ENCODE measurements at regions not wholly inside any gene's neighbourhood (a gene's known extent, or its start where the extent isn't known, plus 50 kb on each side); places are given as distances from the start of the nearest gene placed in this dataset.

- DNase-seq = no peak
These were observed 462.9 kb downstream of the WDR72 start for GRCh38 chr15:53296603-53297002.

GRCh38 chr15:53295574-53295973 lies 463.9 kb downstream of the WDR72 start:
- DNase-seq = no peak

DNA sequence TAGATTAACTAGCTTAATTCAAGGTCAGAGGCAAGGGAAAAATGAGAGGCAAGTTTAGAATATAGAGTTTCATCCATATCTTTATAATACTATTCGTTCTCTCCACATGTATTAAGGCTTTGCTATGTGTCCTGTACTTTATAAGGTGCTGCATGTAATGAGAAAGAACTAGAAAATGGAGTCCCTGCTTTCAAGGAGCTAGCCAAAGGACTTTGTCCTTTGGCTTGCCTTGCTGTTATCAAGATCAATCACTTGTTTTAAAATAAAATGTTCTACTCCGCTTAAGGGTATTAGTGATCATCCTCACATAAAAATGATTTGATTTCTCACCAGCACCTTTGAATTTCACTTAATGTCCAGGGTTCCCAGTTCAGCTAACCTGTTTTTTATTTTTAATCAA lies 470.9 kb downstream of the WDR72 start:
- DNase-seq = no peak

DNA sequence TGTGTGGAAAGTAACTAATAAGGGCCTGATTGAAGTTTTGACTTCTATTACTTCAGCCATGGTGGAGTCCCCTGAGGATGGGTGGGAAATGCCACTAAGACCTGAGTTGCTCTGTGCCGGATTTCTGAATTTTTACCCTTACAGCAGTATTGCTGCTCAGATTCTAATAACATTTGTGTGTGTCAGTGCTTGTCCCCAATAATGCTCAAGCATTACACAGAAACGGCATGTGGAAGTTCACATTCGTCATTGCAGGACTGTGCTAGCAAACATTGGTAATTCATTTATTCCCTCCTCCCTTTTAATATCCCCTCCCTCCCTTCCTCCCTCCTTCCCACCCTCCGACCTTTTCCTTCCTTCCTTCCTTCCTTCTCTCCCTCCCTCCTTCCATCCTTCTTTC lies 484.5 kb upstream of the ONECUT1 start:
- no peak for DNase-seq

GRCh38 chr15:53272116-53272515 lies 482.0 kb upstream of the ONECUT1 start:
- DNase-seq = no peak

GRCh38 chr15:53266176-53266575 lies 476.0 kb upstream of the ONECUT1 start:
- DNase-seq = no peak

GRCh38 chr15:53260647-53261046 lies 470.5 kb upstream of the ONECUT1 start:
- DNase-seq = no peak

GRCh38 chr15:53256457-53256856 lies 466.3 kb upstream of the ONECUT1 start:
- DNase-seq = no peak

- no peak for DNase-seq
These were observed 465.9 kb upstream of the ONECUT1 start for GRCh38 chr15:53256043-53256442.

- no peak for DNase-seq
These were observed 461.9 kb upstream of the ONECUT1 start for GRCh38 chr15:53251996-53252395.

GRCh38 chr15:53251523-53251922 lies 461.4 kb upstream of the ONECUT1 start:
- DNase-seq = no peak

- no peak for DNase-seq
These were observed 457.0 kb upstream of the ONECUT1 start for GRCh38 chr15:53247041-53247708.

DNA sequence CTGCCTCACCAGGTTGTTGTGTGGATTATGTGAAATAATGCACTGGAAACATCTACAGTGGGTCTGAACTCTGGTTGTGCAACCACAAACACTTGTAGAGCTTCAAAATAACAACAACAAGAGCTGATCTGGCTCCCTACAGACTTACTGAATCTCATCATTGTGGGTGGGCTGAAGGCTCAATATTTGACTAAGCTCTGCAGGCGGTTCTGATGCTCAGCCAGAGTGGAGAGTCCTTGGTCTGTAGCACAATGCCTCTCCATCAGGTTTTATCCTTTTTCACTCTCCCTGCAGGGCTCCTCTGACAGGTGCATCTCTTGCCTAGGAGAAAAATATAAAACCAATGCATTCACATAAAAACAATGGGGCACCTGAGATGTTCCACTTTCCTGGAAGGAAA lies 456.3 kb upstream of the ONECUT1 start:
- no peak for DNase-seq

GRCh38 chr15:53233801-53234200 lies 443.7 kb upstream of the ONECUT1 start:
- DNase-seq = no peak

DNA sequence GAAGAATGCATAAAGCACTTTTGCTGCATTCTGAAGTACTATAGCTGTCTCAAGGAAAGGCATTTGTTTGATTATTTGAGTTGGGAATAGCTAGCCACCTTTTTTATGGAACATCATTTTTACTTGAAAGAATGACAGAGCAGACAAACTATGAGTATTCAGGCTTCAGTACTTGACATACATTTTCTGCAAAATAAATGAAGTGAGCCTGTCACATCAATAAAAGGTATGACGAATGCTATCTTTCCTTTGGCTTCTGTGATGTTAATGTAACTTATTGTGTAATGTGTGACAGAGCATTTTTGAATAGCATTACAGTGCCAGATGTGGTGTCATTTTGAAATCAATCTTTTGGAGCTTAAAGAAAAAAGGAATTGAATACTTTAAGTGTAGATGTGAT lies 440.3 kb upstream of the ONECUT1 start:
- DNase-seq = no peak

GRCh38 chr15:53226559-53226958 lies 436.4 kb upstream of the ONECUT1 start:
- DNase-seq = no peak

DNA sequence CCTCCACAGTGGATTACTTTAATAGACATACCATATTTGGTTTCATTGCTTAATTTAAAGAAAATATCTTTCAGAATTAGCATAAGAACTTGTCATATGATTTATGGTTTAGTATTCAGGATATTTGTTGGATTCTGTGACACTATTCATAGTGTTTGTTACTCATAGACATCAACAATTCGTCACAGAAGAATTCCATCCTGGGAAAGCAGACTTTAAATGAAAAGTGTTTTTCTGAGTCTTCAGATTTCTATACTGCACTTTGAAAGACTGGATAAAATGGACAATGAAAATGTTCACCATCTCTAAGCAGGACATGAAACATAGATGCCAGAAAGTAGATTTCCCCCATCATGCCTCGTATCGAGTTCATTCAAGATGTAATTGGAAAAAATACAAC lies 435.6 kb upstream of the ONECUT1 start:
- DNase-seq = no peak

- no peak for DNase-seq
These were observed 434.2 kb upstream of the ONECUT1 start for GRCh38 chr15:53224371-53224770.

- no peak for DNase-seq
These were observed 433.7 kb upstream of the ONECUT1 start for GRCh38 chr15:53223815-53224214.

DNA sequence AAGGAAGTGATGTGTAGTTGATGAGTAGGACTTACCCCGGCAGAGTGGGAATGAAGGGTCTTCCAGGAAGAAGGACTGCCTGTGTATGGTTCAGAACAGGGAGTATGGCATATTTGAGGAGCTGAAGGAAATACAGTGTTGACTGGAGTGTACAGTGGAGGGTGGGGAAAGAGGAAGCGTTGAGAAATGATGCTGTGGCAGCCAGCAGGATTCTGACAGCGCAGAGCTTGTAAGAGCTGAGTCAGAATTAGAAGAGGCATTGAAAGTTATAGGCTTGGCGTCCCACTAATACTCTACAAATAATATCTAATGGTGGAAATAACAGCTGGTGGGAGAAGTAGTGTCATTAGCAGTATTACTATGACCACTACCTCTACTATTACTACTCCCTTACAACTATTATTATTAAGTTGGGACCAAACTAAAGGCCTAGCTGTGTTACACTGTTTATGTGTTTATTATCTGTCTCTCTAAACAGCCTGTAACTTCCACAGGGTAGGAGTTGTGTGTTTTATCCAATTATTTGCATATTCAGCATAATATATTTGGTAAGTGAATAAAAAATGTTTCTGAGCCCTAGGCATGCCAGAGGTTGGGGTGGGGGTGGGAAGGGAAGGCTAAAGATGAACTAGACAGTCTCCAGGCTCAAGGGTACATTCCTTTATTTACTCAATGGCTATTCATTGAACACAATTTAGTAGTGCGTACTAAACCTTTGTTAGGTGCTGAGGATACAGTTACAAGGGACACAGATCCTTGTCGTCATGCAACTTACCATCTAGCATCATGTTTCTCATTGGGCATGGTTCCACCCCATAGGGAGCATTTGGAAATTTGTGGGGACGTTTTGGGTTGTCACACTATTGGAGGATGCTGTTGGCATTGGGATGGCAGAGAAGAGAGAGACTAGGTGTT lies 428.8 kb upstream of the ONECUT1 start:
- DNase-seq = no peak

DNA sequence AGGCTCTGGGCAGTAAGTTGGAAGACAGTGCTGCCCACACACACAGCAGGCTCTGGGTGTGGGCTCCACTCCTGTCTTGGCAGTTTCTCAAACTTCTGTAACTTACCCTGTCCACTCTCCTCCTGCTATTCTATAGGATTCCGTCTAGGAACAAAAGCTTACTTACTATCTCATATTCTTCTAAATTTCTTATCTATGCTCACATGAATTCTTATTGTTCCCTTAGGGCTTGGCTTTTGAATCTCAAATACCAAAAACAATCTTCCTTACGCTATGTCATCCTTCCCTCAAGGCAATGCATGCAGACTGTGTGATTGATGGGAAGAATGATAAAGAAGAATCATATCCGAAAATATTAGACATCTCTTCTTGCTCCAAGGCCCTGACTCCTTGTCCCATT lies 425.9 kb upstream of the ONECUT1 start:
- no peak for DNase-seq

GRCh38 chr15:53213336-53213735 lies 423.2 kb upstream of the ONECUT1 start:
- no peak for DNase-seq

DNA sequence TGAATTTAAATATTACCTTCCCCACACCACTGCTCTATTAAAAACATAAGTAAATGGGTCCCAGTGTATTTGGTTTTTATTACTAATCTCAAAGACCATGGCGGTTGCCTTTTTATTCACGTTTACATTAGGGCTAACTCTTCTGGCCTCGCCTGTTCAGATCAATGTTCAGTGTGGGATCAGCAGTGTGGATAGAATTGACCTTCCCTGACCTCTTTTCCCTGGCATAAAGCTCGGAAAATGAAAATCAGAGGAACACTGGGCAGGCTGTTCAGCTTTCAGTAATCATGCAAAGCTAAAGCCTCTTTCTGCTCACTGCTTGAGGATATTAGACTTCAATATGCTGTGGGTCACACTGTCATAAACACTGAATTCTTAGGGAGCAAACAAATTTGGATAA lies 422.6 kb upstream of the ONECUT1 start:
- DNase-seq = no peak

DNA sequence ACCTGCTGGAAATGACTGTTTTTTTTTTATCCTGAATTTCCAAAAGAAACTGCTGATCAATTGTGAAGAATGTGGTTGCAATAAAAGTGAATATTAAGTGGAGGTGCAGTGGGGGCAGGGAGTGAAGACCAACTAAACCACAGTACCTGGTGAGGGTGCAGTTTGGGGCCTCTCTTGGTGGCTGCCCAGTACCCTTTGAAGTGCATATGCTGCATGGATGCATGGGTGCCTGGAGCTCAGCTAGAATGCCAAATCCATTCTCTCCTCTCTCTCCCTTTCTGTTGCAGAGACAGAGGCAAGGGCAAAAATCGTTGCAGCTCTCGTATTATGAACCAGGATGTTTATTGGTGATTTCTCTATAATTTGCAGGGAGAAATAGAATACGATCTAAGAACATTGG lies 420.5 kb upstream of the ONECUT1 start:
- no peak for DNase-seq

Data from CD4-positive, alpha-beta T cell treated with Interleukin-10 for 1 hour (primary cell).